ENCODE measurements at regions not wholly inside any gene's neighbourhood (a gene's known extent, or its start where the extent isn't known, plus 50 kb on each side); places are given as distances from the start of the nearest gene placed in this dataset.

DNA sequence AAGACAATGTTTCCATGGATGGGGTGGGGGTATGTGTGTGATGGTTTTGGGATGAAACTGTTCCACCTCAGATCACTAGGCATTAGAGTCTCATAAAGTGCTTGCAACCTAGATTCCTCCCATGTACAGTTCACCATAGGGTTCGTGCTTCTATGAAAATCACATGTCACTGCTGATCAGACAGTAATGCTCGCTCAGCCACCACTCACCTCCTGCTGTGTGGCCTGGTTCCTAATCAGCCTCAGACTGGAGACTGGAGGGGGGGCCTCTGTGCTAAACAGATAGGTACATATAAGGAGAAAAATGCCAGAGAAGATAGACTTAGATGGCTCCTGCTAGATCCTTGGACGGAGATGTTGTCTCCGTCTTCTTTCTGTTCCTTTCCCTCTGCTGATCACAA, 1296.9 kb upstream of the SEL1L start:
- no peaks in the 10 kb centered on the region for H3K4me1 ChIP-seq
- H3K27me3 ChIP-seq, result no peaks in the 10 kb centered on the region
- no peak for ATAC-seq
- no peak for DNase-seq
- H3K27ac ChIP-seq, result no peak overlapping the region
- intact Hi-C loops (cut with DNase I), result no loop called here
- no peaks in the 10 kb centered on the region for H3K9me3 ChIP-seq
- no peak overlapping the region for H3K4me3 ChIP-seq
- H3K36me3 ChIP-seq, result no peaks in the 10 kb centered on the region
- TF ChIP-seq, protein P1, sequence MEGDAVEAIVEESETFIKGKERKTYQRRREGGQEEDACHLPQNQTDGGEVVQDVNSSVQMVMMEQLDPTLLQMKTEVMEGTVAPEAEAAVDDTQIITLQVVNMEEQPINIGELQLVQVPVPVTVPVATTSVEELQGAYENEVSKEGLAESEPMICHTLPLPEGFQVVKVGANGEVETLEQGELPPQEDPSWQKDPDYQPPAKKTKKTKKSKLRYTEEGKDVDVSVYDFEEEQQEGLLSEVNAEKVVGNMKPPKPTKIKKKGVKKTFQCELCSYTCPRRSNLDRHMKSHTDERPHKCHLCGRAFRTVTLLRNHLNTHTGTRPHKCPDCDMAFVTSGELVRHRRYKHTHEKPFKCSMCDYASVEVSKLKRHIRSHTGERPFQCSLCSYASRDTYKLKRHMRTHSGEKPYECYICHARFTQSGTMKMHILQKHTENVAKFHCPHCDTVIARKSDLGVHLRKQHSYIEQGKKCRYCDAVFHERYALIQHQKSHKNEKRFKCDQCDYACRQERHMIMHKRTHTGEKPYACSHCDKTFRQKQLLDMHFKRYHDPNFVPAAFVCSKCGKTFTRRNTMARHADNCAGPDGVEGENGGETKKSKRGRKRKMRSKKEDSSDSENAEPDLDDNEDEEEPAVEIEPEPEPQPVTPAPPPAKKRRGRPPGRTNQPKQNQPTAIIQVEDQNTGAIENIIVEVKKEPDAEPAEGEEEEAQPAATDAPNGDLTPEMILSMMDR (IDR thresholded peaks at IDR 0.05), result no peak

DNA sequence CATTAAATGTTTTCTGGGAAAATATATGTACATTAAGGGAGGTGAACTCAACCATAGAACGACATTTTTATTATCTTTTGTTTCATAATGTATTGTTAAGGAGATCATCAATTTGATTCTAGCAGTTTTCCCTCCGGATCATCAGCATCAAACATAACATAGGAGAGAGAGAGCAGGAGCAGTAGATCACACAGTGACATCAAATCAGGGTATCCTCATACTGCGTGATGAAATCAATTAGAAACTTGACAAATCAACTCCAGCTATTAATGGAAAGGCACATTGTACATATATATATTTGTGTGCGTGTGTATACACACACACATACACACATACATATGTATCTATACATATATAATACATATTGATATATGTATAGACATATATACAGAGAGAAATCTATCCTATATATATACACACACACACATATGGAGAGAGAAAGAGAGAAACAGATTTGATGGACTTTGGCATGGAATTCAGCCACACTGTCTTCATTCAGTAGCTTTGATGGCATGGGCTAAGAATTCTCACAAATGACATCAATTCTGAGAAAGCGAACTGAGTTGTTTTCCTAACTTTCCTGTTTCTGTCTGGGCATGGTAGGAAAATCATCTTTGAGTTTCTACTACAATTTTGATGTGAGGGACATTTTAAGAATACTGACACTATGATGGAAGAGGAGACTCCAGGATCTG, 1302.8 kb upstream of the SEL1L start:
- no peak for ATAC-seq
- TF ChIP-seq, protein P1 (IDR thresholded peaks at IDR 0.05), result no peak
- Histone ChIP-seq H3K4me3 (no peak overlapping the region), H3K9me3 (no peaks in the 10 kb centered on the region), H3K36me3 (no peaks in the 10 kb centered on the region), H3K27ac (no peak overlapping the region), H3K27me3 (no peaks in the 10 kb centered on the region), H3K4me1 (no peaks in the 10 kb centered on the region)
- DNase-seq, result no peak
- intact Hi-C loops (cut with DNase I), result no loop called here

DNA sequence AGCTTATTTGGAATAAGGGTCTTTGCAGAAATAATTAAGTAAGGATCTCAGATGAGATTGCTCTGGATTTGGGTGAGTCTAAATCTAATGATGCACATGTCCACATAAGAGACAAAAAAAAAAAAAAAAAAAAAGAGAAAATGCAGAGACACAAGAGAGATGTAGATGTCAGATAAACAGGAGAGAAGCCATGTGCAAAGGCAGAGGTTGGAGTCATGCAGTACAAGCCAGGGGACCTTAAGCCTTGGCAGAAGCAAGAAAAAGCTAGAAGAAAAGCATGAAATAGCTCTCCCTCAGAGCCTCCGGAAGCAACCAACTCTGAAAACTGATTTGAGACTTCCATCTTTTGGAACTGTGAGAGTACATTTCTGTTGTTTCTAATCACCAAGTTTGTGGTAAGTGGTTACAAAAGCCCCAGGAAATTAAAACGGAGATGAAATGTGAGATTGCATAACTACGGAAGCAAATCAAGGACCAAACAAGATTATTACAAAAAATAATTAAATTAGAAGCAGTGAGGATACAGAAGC, 1304.0 kb upstream of the SEL1L start:
- ATAC-seq (no peak), DNase-seq (no peak)
- Histone ChIP-seq H3K27me3 (no peaks in the 10 kb centered on the region), H3K9me3 (no peaks in the 10 kb centered on the region), H3K4me3 (no peak overlapping the region), H3K36me3 (no peaks in the 10 kb centered on the region), H3K27ac (no peak overlapping the region), H3K4me1 (no peaks in the 10 kb centered on the region)
- TF ChIP-seq, protein P1 (IDR thresholded peaks at IDR 0.05), result no peak
- intact Hi-C loops (cut with DNase I), result no loop called here

DNA sequence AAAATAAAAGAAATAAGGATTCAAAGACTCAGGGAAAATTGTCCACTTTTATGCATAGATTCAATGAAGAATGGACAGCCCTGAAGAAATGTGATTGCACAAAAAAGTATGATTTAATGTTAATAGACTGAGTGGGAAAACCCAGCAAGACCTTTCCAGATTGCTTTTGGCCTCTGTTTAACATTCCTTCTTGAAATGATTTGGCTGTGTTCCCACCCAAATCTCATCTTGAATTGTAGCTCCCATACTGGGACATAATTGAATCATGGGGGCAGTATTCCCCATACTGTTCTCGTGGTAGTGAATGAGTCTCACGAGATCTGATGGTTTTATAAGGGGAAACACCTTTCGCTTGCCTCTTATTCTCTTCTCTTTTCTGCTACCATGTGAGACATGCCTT, 1316.9 kb upstream of the SEL1L start:
- TF ChIP-seq, protein P1 (IDR thresholded peaks at IDR 0.05), result no peak
- no peaks in the 10 kb centered on the region for H3K4me1 ChIP-seq
- ATAC-seq (no peak), DNase-seq (no peak)
- intact Hi-C loops (cut with DNase I), result no loop called here
- no peak overlapping the region for H3K4me3 ChIP-seq
- no peaks in the 10 kb centered on the region for H3K9me3 ChIP-seq
- H3K27me3 ChIP-seq, result no peaks in the 10 kb centered on the region
- no peak overlapping the region for H3K27ac ChIP-seq
- no peaks in the 10 kb centered on the region for H3K36me3 ChIP-seq

DNA sequence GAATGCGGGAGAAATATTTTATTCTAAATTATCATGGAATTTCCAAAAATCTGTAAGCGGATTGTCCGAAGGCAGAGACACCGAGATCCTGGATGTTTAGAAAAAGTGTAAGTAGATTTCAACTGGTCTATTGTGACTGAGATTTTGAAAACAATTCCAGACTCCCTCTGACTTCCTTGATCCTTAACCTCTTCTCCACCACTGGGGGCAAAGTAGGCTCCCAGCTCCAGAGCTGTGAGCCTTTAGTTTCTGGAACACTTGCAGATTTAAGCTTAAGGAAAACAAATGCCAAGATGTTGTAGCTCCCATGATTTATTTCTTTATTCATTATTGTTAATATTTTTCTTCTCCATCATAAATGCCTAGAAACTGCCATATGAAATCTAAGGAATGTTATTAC, 1320.5 kb upstream of the SEL1L start:
- Histone ChIP-seq H3K9me3 (no peaks in the 10 kb centered on the region), H3K27ac (no peak overlapping the region), H3K36me3 (no peaks in the 10 kb centered on the region), H3K4me1 (no peaks in the 10 kb centered on the region), H3K27me3 (no peaks in the 10 kb centered on the region), H3K4me3 (no peak overlapping the region)
- TF ChIP-seq, protein P1 (IDR thresholded peaks at IDR 0.05), result no peak
- intact Hi-C loops (cut with DNase I), result no loop called here
- no peak for DNase-seq
- ATAC-seq, result no peak
